Chondrocyte (in vitro differentiated cells): ENCODE measurements at regions not wholly inside any gene's neighbourhood (a gene's known extent, or its start where the extent isn't known, plus 50 kb on each side); places are given as distances from the start of the nearest gene placed in this dataset.
A peak's percentile ranks its signal among the peaks of the same experiment; 100 is the strongest.

Experiments used
- DNase-seq: peaks from one replicate; pipeline ENCODE4 v3.0.0; 2021; ENCODE audit warnings: mixed read lengths, low spot score
- H3K27ac Mint-ChIP-seq: one replicate; pipeline ENCODE4 v1.8.0; 2021; ENCODE audit warnings: mild to moderate bottlenecking, moderate library complexity, mixed read lengths; ENCODE audit not compliant: unreplicated experiment
- H3K27me3 Mint-ChIP-seq: 2 replicates; pipeline ENCODE4 v1.8.0; 2021; ENCODE audit warnings: low read depth, mixed read lengths
- H3K36me3 Mint-ChIP-seq: 2 replicates; pipeline ENCODE4 v1.8.0; 2021; ENCODE audit warnings: low read depth, mixed read lengths
- H3K4me1 Mint-ChIP-seq: 2 replicates; pipeline ENCODE4 v1.8.0; 2021; ENCODE audit warnings: low read depth, mild to moderate bottlenecking, mixed read lengths
- H3K4me3 Mint-ChIP-seq: one replicate; pipeline ENCODE4 v1.8.0; 2021; ENCODE audit warnings: mild to moderate bottlenecking, moderate library complexity, mixed read lengths; ENCODE audit not compliant: unreplicated experiment
- H3K9me3 Mint-ChIP-seq: 2 replicates; pipeline ENCODE4 v1.8.0; 2021; ENCODE audit warnings: low read depth, mixed read lengths
- CTCF ChIP-seq: fragments of 200-600 bp; sonication (generic); IDR thresholded peaks from 2 replicates; pipeline ENCODE4 v1.5.0; 2021; ENCODE audit warnings: antibody characterized with exemption, mild to moderate bottlenecking, moderate library complexity

DNA sequence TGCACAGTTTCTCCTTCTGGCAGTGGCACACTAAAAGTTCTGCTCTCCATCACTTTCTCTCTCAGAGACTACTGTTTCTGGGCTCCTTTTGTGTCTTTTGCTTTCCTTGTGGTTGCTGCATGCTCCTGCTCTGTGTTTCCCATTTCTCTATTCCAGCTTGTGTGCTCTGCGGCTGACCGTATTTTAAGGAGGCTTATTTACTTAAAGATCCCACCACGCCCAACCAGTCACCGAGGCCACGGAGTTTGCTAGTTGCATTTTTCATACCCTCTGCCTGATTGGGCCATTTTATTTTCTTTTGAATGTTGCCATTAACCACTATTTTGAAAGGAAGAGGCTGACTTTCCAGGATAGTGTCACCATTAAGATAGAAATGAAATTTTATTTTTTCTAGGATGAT lies 626.4 kb upstream of the MMS22L start:
- TF ChIP-seq CTCF = no peak
- Mint-ChIP-seq H3K9me3 (peaks cover 9% of the 10 kb centered on the region), H3K27me3 (peaks cover 2% of the 10 kb centered on the region), H3K27ac (peak overlapping the region; percentile 33), H3K4me3 (no peak overlapping the region), H3K36me3 (no peaks in the 10 kb centered on the region), H3K4me1 (no peaks in the 10 kb centered on the region)
- DNase-seq = no peak

DNA sequence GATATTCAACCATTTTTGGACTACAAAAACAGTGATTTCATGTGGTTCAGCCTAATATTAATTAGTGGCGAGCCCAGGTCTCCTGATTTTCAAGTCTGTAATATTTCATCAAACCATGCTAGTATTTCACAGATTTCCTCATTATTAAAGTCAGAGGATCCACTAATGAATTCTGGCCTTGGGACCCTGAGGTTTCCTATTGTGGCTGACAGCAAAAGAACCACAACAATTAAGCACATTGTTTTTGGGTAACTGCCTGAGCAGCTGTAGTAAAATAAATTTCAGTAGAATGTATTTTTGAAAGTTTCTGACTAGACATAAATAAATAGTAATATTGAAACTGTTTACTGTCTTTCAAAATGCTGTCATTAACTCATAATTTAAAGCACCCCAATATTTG lies 630.7 kb upstream of the MMS22L start:
- Mint-ChIP-seq H3K36me3 (no peaks in the 10 kb centered on the region), H3K4me1 (no peaks in the 10 kb centered on the region), H3K9me3 (no peaks in the 10 kb centered on the region), H3K4me3 (no peak overlapping the region), H3K27me3 (peaks cover 13% of the 10 kb centered on the region), H3K27ac (no peak overlapping the region)
- no peak for TF ChIP-seq CTCF
- DNase-seq = no peak

DNA sequence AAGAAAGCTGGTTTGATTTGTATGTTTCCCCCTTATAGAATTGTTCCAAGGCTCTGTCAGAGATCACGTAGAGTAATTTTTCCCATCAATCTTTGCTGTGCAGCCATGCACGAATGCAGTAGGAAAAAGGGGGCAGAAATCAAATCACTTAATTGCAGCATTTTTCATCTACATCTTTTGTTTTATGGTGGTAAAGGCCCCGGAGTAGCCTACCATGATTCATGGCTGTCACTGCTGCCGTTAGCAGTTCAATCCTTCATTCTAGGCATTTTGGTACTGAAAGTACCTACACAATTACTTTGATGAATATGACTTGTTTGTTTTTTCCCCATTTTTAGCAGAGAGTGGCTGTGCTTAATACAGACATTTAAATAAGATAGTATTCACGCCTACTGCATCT lies 631.9 kb upstream of the MMS22L start:
- H3K27ac Mint-ChIP-seq = no peak overlapping the region
- no peaks in the 10 kb centered on the region for H3K4me1 Mint-ChIP-seq
- no peaks in the 10 kb centered on the region for H3K9me3 Mint-ChIP-seq
- TF ChIP-seq CTCF = no peak
- no peaks in the 10 kb centered on the region for H3K36me3 Mint-ChIP-seq
- DNase-seq = no peak
- H3K4me3 Mint-ChIP-seq = no peak overlapping the region
- H3K27me3 Mint-ChIP-seq = peaks cover 13% of the 10 kb centered on the region

DNA sequence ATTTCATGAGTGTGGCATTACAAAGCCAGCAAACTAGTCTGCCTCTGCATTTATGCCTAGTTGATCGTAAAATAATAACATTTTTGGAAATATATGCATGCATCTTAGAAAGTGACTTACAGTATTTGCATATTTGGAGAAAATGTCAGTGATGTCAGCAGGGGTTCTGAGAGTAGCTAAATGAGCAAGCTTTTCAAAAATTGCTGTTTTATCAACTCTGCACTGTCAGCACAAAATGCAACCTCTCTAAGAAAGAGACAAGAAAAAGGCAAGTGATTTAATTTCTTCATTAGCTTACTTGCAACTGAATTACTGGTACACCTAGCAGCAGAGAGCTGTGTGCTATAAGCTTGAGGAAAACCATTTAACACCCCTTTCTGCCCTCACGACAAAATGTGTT lies 632.5 kb upstream of the MMS22L start:
- H3K36me3 Mint-ChIP-seq = no peaks in the 10 kb centered on the region
- no peak overlapping the region for H3K27ac Mint-ChIP-seq
- H3K27me3 Mint-ChIP-seq = peaks cover 14% of the 10 kb centered on the region
- DNase-seq = no peak
- TF ChIP-seq CTCF = no peak
- no peaks in the 10 kb centered on the region for H3K9me3 Mint-ChIP-seq
- no peaks in the 10 kb centered on the region for H3K4me1 Mint-ChIP-seq
- no peak overlapping the region for H3K4me3 Mint-ChIP-seq

GRCh38 chr6:97917369-97917768 lies 634.4 kb upstream of the MMS22L start:
- Mint-ChIP-seq H3K9me3 (no peaks in the 10 kb centered on the region), H3K4me3 (no peak overlapping the region), H3K27me3 (peaks cover 19% of the 10 kb centered on the region), H3K4me1 (no peaks in the 10 kb centered on the region), H3K27ac (no peak overlapping the region), H3K36me3 (no peaks in the 10 kb centered on the region)
- TF ChIP-seq CTCF = no peak
- no peak for DNase-seq
